H1 (cell line): ENCODE measurements at regions not wholly inside any gene's neighbourhood (a gene's known extent, or its start where the extent isn't known, plus 50 kb on each side); places are given as distances from the start of the nearest gene placed in this dataset.

Experiments
- CTCF ChIA-PET: fragments of 300-600 bp; sonication (Branson Sonifier 250); formaldehyde crosslinking; loops from one replicate; lab custom pipeline; 2021; ENCODE audit not compliant: partially characterized antibody; lab: Charles Lee
- POLR2A ChIA-PET: fragments of 300-600 bp; sonication (Branson Sonifier 250); formaldehyde crosslinking; loops from one replicate; lab custom pipeline; 2021; ENCODE audit warnings: inconsistent platforms; ENCODE audit not compliant: partially characterized antibody; lab: Charles Lee
- DNase-seq, 2 experiments: peaks; one replicate each; pipeline versions ENCODE4 v3.0.0 to v3.0.0-alpha.2; 2010 to 2022; ENCODE audit warnings: low spot score in 2 of 2, low read depth in 1 of 2, mixed read lengths in 1 of 2
- FAIRE-seq: peaks from 2 replicates; lab custom pipeline; 2011; peaks lifted over from hg19 to GRCh38; lab: Jason Lieb, UNC
- H2AFZ ChIP-seq: 2 replicates; pipeline ENCODE4 v1.8.1; 2012; ENCODE audit warnings: low read length, inconsistent platforms
- H2AK5ac ChIP-seq: 2 replicates; pipeline ENCODE4 v1.6.1; 2013; ENCODE audit warnings: low read depth, low read length
- H2BK120ac ChIP-seq: replicated peaks from 2 replicates; pipeline ENCODE3; 2013; ENCODE audit warnings: low read depth, low read length, inconsistent platforms
- H2BK12ac ChIP-seq: 2 replicates; pipeline ENCODE4 v1.6.1; 2013; ENCODE audit warnings: low read depth, low read length
- H2BK15ac ChIP-seq: 2 replicates; pipeline ENCODE4 v1.6.1; 2013; ENCODE audit warnings: low read length
- H2BK20ac ChIP-seq: 2 replicates; pipeline ENCODE4 v1.6.1; 2013; ENCODE audit warnings: low read length
- H2BK5ac ChIP-seq: 2 replicates; pipeline ENCODE4 v1.6.1; 2013; ENCODE audit warnings: low read depth, low read length
- H3K14ac ChIP-seq: 2 replicates; pipeline ENCODE4 v1.6.1; 2013; ENCODE audit warnings: inconsistent platforms; ENCODE audit not compliant: insufficient read length
- H3K18ac ChIP-seq: 2 replicates; pipeline ENCODE4 v1.6.1; 2013; ENCODE audit warnings: low read length; ENCODE audit errors: extremely low read depth
- H3K23ac ChIP-seq: 2 replicates; pipeline ENCODE4 v1.6.1; 2013; ENCODE audit warnings: inconsistent platforms; ENCODE audit not compliant: insufficient read length
- H3K23me2 ChIP-seq: 2 replicates; pipeline ENCODE4 v1.6.1; 2013; ENCODE audit warnings: low read depth, low read length
- H3K27ac ChIP-seq: 2 replicates; pipeline ENCODE4 v1.6.1; 2011; ENCODE audit warnings: low read depth, low read length, inconsistent platforms
- H3K27me3 ChIP-seq, 4 experiments: replicated peaks in 1 of 4; 1 replicate in 1 of 4; 2 replicates in 3 of 4; pipeline versions ENCODE4 v1.6.1 to v1.8.1; 2011 to 2013; ENCODE audit warnings: low read length in 3 of 4, mild to moderate bottlenecking in 3 of 4, inconsistent platforms in 2 of 4, mixed read lengths in 2 of 4, moderate library complexity in 1 of 4; ENCODE audit not compliant: control insufficient read depth in 3 of 4, insufficient read depth in 3 of 4; ENCODE audit errors: extremely low read depth in 1 of 4
- H3K36me3 ChIP-seq, 4 experiments: 2 replicates each; pipeline versions ENCODE4 v1.6.1 to v1.8.1; 2011 to 2013; ENCODE audit warnings: mild to moderate bottlenecking in 4 of 4, low read length in 3 of 4, moderate library complexity in 2 of 4, control low read depth in 1 of 4, inconsistent platforms in 1 of 4; ENCODE audit not compliant: insufficient read depth in 4 of 4, control insufficient read depth in 2 of 4
- H3K4ac ChIP-seq: replicated peaks from 2 replicates; pipeline ENCODE3; 2013; ENCODE audit warnings: low read length, low read depth, mixed read lengths, inconsistent platforms; ENCODE audit not compliant: insufficient read length
- H3K4me1 ChIP-seq, 4 experiments: replicated peaks in 1 of 4; 1 replicate in 1 of 4; 2 replicates in 3 of 4; pipeline versions ENCODE4 v1.6.1 to v1.8.1; 2011 to 2013; ENCODE audit warnings: low read length in 3 of 4, inconsistent platforms in 2 of 4, mixed read lengths in 1 of 4; ENCODE audit not compliant: insufficient read depth in 4 of 4, control insufficient read depth in 3 of 4
- H3K4me2 ChIP-seq, 2 experiments: 2 replicates each; pipeline versions ENCODE4 v1.6.1 to v1.8.1; 2011 to 2013; ENCODE audit warnings: low read depth in 2 of 2, low read length in 2 of 2, control low read depth in 1 of 2, inconsistent platforms in 1 of 2, mild to moderate bottlenecking in 1 of 2; ENCODE audit not compliant: insufficient read depth in 1 of 2
- H3K4me3 ChIP-seq, 4 experiments: fragments of 200-600, 300-600 bp in 1 of 4; sonication (generic), shearing (Covaris generic), sonication (Bioruptor Twin) in 1 of 4; 2 replicates each; pipeline versions ENCODE4 v1.5.1 to v1.8.1; 2011 to 2016; ENCODE audit warnings: low read length in 4 of 4, low read depth in 3 of 4, control low read depth in 2 of 4, inconsistent platforms in 2 of 4, mild to moderate bottlenecking in 2 of 4, mixed read lengths in 1 of 4, moderate library complexity in 1 of 4; ENCODE audit not compliant: insufficient read depth in 2 of 4; ENCODE audit errors: extremely low read depth in 1 of 4
- H3K56ac ChIP-seq: replicated peaks from 2 replicates; pipeline ENCODE3; 2013; ENCODE audit warnings: low read depth, mild to moderate bottlenecking, mixed read lengths, low read length, inconsistent platforms; ENCODE audit not compliant: insufficient read length
- H3K79me1 ChIP-seq: 2 replicates; pipeline ENCODE4 v1.6.1; 2013; ENCODE audit warnings: low read depth, low read length, control low read depth
- H3K79me2 ChIP-seq, 2 experiments: 2 replicates each; pipeline versions ENCODE4 v1.6.1 to v1.8.1; 2012 to 2013; ENCODE audit warnings: low read length in 2 of 2, mild to moderate bottlenecking in 2 of 2, inconsistent platforms in 1 of 2; ENCODE audit not compliant: insufficient read depth in 2 of 2, control insufficient read depth in 1 of 2
- H3K9ac ChIP-seq, 4 experiments: replicated peaks in 1 of 4; 1 replicate in 1 of 4; 2 replicates in 3 of 4; pipeline versions ENCODE4 v1.6.1 to v1.8.1; 2011 to 2013; ENCODE audit warnings: low read depth in 3 of 4, low read length in 3 of 4, control low read depth in 2 of 4, mild to moderate bottlenecking in 2 of 4, moderate library complexity in 2 of 4, inconsistent platforms in 1 of 4; ENCODE audit errors: extremely low read depth in 1 of 4
- H3K9me3 ChIP-seq, 2 experiments: 2 replicates each; pipeline versions ENCODE4 v1.6.1 to v1.8.1; 2012 to 2013; ENCODE audit warnings: mild to moderate bottlenecking in 2 of 2, moderate library complexity in 2 of 2, control low read depth in 1 of 2, inconsistent platforms in 1 of 2, low read depth in 1 of 2, low read length in 1 of 2, mixed read lengths in 1 of 2; ENCODE audit not compliant: insufficient read depth in 2 of 2
- H4K20me1 ChIP-seq, 2 experiments: replicated peaks in 1 of 2; 2 replicates each; pipeline versions ENCODE3 to v1.8.1; 2011 to 2013; ENCODE audit warnings: inconsistent platforms in 2 of 2, low read length in 2 of 2, mild to moderate bottlenecking in 1 of 2; ENCODE audit not compliant: insufficient read depth in 2 of 2, control insufficient read depth in 1 of 2
- H4K5ac ChIP-seq: 2 replicates; pipeline ENCODE4 v1.6.1; 2013; ENCODE audit warnings: low read length, low read depth, mixed read lengths, inconsistent platforms; ENCODE audit not compliant: insufficient read length
- H4K8ac ChIP-seq: 2 replicates; pipeline ENCODE4 v1.8.0; 2013; ENCODE audit warnings: mild to moderate bottlenecking, moderate library complexity, low read length, inconsistent platforms; ENCODE audit not compliant: insufficient read depth; ENCODE audit errors: extremely low read depth
- H4K91ac ChIP-seq: replicated peaks from 2 replicates; pipeline ENCODE3; 2013; ENCODE audit warnings: low read length, mixed read lengths, inconsistent platforms; ENCODE audit not compliant: insufficient read length
- CEBPB ChIP-seq: IDR thresholded peaks from 2 replicates; pipeline ENCODE4 v1.6.1; 2012; ENCODE audit warnings: low read depth, low read length
- EGR1 ChIP-seq: IDR thresholded peaks from 2 replicates; pipeline ENCODE4 v1.6.1; 2011; ENCODE audit warnings: low read depth, low read length, borderline replicate concordance
- EP300 ChIP-seq, 2 experiments: IDR thresholded peaks; 1 replicate in 1 of 2; 2 replicates in 1 of 2; pipeline ENCODE4 v1.6.1; 2011 to 2012; ENCODE audit warnings: low read depth in 2 of 2, low read length in 2 of 2, mild to moderate bottlenecking in 2 of 2, borderline replicate concordance in 1 of 2, inconsistent platforms in 1 of 2, moderate library complexity in 1 of 2
- FOSL1 ChIP-seq: IDR thresholded peaks from 2 replicates; pipeline ENCODE4 v1.6.1; 2011; ENCODE audit warnings: mild to moderate bottlenecking, low read depth, low read length, moderate library complexity; ENCODE audit not compliant: insufficient read depth
- HDAC6 ChIP-seq: IDR thresholded peaks from one replicate; pipeline ENCODE4 v1.7.1; 2012; ENCODE audit warnings: low read depth, mild to moderate bottlenecking, inconsistent platforms, low read length, moderate library complexity
- MAFK ChIP-seq: IDR thresholded peaks from 2 replicates; pipeline ENCODE4 v1.6.1; 2012; ENCODE audit warnings: low read depth, mild to moderate bottlenecking, improper control_type of control experiment, low read length
- SIN3A ChIP-seq, 2 experiments: IDR thresholded peaks in 1 of 2; conservative IDR thresholded peaks in 1 of 2; 2 replicates each; pipeline ENCODE4 v1.6.1; 2011 to 2012; ENCODE audit warnings: low read length in 2 of 2, improper control_type of control experiment in 1 of 2, low read depth in 1 of 2, mild to moderate bottlenecking in 1 of 2
- SP1 ChIP-seq: IDR thresholded peaks from 2 replicates; pipeline ENCODE4 v1.6.1; 2011; ENCODE audit warnings: low read depth, low read length
- SRF ChIP-seq: IDR thresholded peaks from 2 replicates; pipeline ENCODE4 v1.6.1; 2011; ENCODE audit warnings: mild to moderate bottlenecking, low read depth, low read length, moderate library complexity
- SUZ12 ChIP-seq: fragments of 200-600 bp; sonication (generic); IDR thresholded peaks from 2 replicates; pipeline ENCODE4 v1.6.1; 2012; ENCODE audit warnings: mild to moderate bottlenecking, inconsistent platforms, low read length, moderate library complexity, mixed read lengths
- TEAD4 ChIP-seq: IDR thresholded peaks from 2 replicates; pipeline ENCODE4 v1.6.1; 2012; ENCODE audit warnings: low read depth, low read length, inconsistent platforms, mixed read lengths
- USF2 ChIP-seq: IDR thresholded peaks from 2 replicates; pipeline ENCODE4 v1.6.1; 2011; ENCODE audit warnings: low read length, improper control_type of control experiment
- ZNF274 ChIP-seq: IDR thresholded peaks from 2 replicates; pipeline ENCODE4 v1.7.0; 2012; ENCODE audit warnings: low read length, borderline replicate concordance; ENCODE audit errors: extremely low read depth
- WGBS, 2 experiments: shearing (Covaris generic) in 1 of 2; methylation state at CpG; one replicate each; pipeline versions ENCODE4 v1.1.6 to v1.1.7; 2013 to 2015; ENCODE audit warnings: low lambda C conversion rate in 2 of 2, mixed read lengths in 2 of 2, inconsistent platforms in 1 of 2, low coverage in 1 of 2, missing lambda C conversion rate in 1 of 2; ENCODE audit not compliant: insufficient replicate concordance in 2 of 2, insufficient coverage in 1 of 2, insufficient read length in 1 of 2; ENCODE audit errors: extremely low coverage in 1 of 2, missing lambda C conversion rate in 1 of 2; 5-methylcytosine and 5-hydroxymethylcytosine counted together

DNA sequence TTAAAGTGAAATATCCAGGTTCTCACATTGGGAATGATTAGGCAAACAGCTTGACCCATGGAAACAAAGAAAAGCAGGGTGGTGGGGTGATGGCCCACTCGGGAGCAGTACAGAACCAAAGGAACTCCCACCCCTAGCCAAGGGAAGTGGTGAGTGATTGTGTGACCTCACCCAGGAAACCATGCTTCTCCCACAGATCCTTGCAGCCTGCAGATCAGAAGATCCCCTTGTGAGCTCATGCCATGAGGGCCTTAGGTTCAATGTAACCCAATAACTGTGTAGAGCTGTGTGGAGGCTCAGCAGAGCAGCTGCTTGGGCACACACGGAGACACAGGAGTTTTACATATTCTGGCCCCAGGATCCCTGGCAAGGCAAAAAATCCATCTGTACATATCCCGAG is 311.8 kb upstream of the DPYD start:
- Histone ChIP-seq H3K56ac (no peak overlapping the region), H2BK5ac (no peak overlapping the region), H2AFZ (no peak overlapping the region), H2AK5ac (no peak overlapping the region), H3K79me2 (no peaks in the 10 kb centered on the region), H3K4me1 (no peaks in the 10 kb centered on the region), H2BK12ac (no peak overlapping the region), H2BK20ac (no peak overlapping the region), H3K18ac (no peak overlapping the region), H3K9ac (no peak overlapping the region), H3K4me3 (no peak overlapping the region), H3K9me3 (peaks cover 2 to 11% of the 10 kb centered on the region in 2 experiments; a peak in 1 of 4 replicates), H3K4me2 (no peak overlapping the region), H2BK15ac (no peak overlapping the region), H3K23me2 (no peaks in the 10 kb centered on the region), H3K23ac (no peak overlapping the region), H3K27ac (no peak overlapping the region), H3K79me1 (no peaks in the 10 kb centered on the region), H4K20me1 (no peaks in the 10 kb centered on the region), H2BK120ac (no peak overlapping the region), H3K27me3 (no peaks in the 10 kb centered on the region), H4K8ac (no peak overlapping the region), H4K5ac (no peak overlapping the region), H3K4ac (no peak overlapping the region), H3K14ac (no peak overlapping the region), H3K36me3 (no peaks in the 10 kb centered on the region), H4K91ac (no peak overlapping the region)
- no peak for DNase-seq
- FAIRE-seq: no peak
- ChIA-PET CTCF (interaction anchor here (1.1 kb wide), 1 partner anchor 10 kb away, joined by 3 read pairs; no protein-coding TSS in a partner anchor), POLR2A (no interaction called here)
- no peak for TF ChIP-seq HDAC6
- no peak for TF ChIP-seq FOSL1
- no peak for TF ChIP-seq TEAD4
- no peak for TF ChIP-seq SP1
- no peak for TF ChIP-seq SIN3A (conservative IDR thresholded peaks at IDR 0.05 in 1 of 2, IDR thresholded peaks at IDR 0.05 in 1 of 2; ENCODE audit: low read depth in 1 of 2, low read length in 2 of 2)
- no peak for TF ChIP-seq ZNF274
- TF ChIP-seq CEBPB: no peak
- no peak for TF ChIP-seq EGR1
- no peak for TF ChIP-seq USF2
- no peak for TF ChIP-seq MAFK
- no peak for TF ChIP-seq EP300 (IDR thresholded peaks at IDR 0.05; ENCODE audit: borderline replicate concordance in 1 of 2, low read depth in 2 of 2, low read length in 2 of 2)
- TF ChIP-seq SUZ12: no peak
- TF ChIP-seq SRF: no peak
- WGBS, 2 experiments: 95% methylated on average over 3 of the region's 3 CpGs; no CpG with 5 or more reads in 1 of the 2 experiments
